HG02571 (cell line): ENCODE measurements at regions not wholly inside any gene's neighbourhood (a gene's known extent, or its start where the extent isn't known, plus 50 kb on each side); places are given as distances from the start of the nearest gene placed in this dataset.
"Not testable (repeated sequence)": the region's sequence is repeated elsewhere in the genome, so short reads cannot be mapped to it uniquely, and the experiment has no call there.

Experiments
- ATAC-seq: cut with Tn5 transposase; IDR thresholded peaks from one replicate; pipeline ENCODE4 v1.9.1; 2021; ENCODE audit warnings: mild to moderate bottlenecking, moderate library complexity; ENCODE audit not compliant: unreplicated experiment

GRCh38 chr5:67722582-67722981, 493.0 kb upstream of the PIK3R1 start:
- ATAC-seq = not testable (repeated sequence)

- no peak for ATAC-seq
These were observed 495.3 kb upstream of the PIK3R1 start for GRCh38 chr5:67720162-67720772.

GRCh38 chr5:67702008-67702407, 505.4 kb upstream of the CD180 start:
- no peak for ATAC-seq

GRCh38 chr5:67699560-67699959, 503.0 kb upstream of the CD180 start:
- ATAC-seq = no peak

GRCh38 chr5:67696446-67696845, 499.8 kb upstream of the CD180 start:
- no peak for ATAC-seq

- ATAC-seq = no peak
These were observed 498.8 kb upstream of the CD180 start for GRCh38 chr5:67695369-67695768.

GRCh38 chr5:67694810-67695191, 498.2 kb upstream of the CD180 start:
- no peak for ATAC-seq

- ATAC-seq = no peak
These were observed 497.6 kb upstream of the CD180 start for GRCh38 chr5:67693956-67694809.

GRCh38 chr5:67686746-67687145, 490.1 kb upstream of the CD180 start:
- no peak for ATAC-seq

GRCh38 chr5:67681703-67682102, 485.1 kb upstream of the CD180 start:
- no peak for ATAC-seq

GRCh38 chr5:67680099-67680498, 483.5 kb upstream of the CD180 start:
- ATAC-seq = no peak

GRCh38 chr5:67679184-67679841, 482.7 kb upstream of the CD180 start:
- ATAC-seq = no peak

GRCh38 chr5:67678594-67678993, 482.0 kb upstream of the CD180 start:
- ATAC-seq = no peak

- ATAC-seq = no peak
These were observed 480.9 kb upstream of the CD180 start for GRCh38 chr5:67677422-67677970.

- no peak for ATAC-seq
These were observed 480.3 kb upstream of the CD180 start for GRCh38 chr5:67676863-67677262.

GRCh38 chr5:67674159-67674655, 477.6 kb upstream of the CD180 start:
- no peak for ATAC-seq

GRCh38 chr5:67673618-67674017, 477.0 kb upstream of the CD180 start:
- ATAC-seq = no peak

GRCh38 chr5:67673180-67673579, 476.6 kb upstream of the CD180 start:
- no peak for ATAC-seq

GRCh38 chr5:67672636-67673035, 476.0 kb upstream of the CD180 start:
- ATAC-seq = no peak

GRCh38 chr5:67669916-67670315, 473.3 kb upstream of the CD180 start:
- no peak for ATAC-seq

- no peak for ATAC-seq
These were observed 463.6 kb upstream of the CD180 start for GRCh38 chr5:67660149-67660548.
